ENCODE measurements at regions not wholly inside any gene's neighbourhood (a gene's known extent, or its start where the extent isn't known, plus 50 kb on each side); places are given as distances from the start of the nearest gene placed in this dataset.

- FAIRE-seq (no peak), DNase-seq (ENCODE audit: low spot score) (no peak)
These were observed 107.4 kb downstream of the TBX19 start for GRCh38 chr1:168387781-168388760.

GRCh38 chr1:168386949-168387586 lies 106.4 kb downstream of the TBX19 start:
- FAIRE-seq (no peak), DNase-seq (ENCODE audit: low spot score) (no peak)

- no peak for FAIRE-seq
- no peak for DNase-seq (ENCODE audit: low spot score)
These were observed 105.8 kb downstream of the TBX19 start for GRCh38 chr1:168386492-168386891.

GRCh38 chr1:168381850-168382249 lies 101.2 kb downstream of the TBX19 start:
- FAIRE-seq (no peak), DNase-seq (ENCODE audit: low spot score) (no peak)

- FAIRE-seq, result no peak
- DNase-seq (ENCODE audit: low spot score), result no peak
These were observed 100.3 kb downstream of the TBX19 start for GRCh38 chr1:168380945-168381344.

GRCh38 chr1:168379104-168379860 lies 98.6 kb downstream of the TBX19 start:
- peak; percentile 19 for DNase-seq (ENCODE audit: low spot score)
- FAIRE-seq, result no peak

- DNase-seq (ENCODE audit: low spot score), result no peak
- no peak for FAIRE-seq
These were observed 95.1 kb downstream of the TBX19 start for GRCh38 chr1:168375566-168376300.

- no peak for DNase-seq (ENCODE audit: low spot score)
- FAIRE-seq, result no peak
These were observed 93.9 kb downstream of the TBX19 start for GRCh38 chr1:168374566-168374965.

GRCh38 chr1:168373869-168374268 lies 93.2 kb downstream of the TBX19 start:
- no peak for FAIRE-seq
- DNase-seq (ENCODE audit: low spot score), result peak; percentile 48

GRCh38 chr1:168372861-168373371 lies 92.2 kb downstream of the TBX19 start:
- no peak for FAIRE-seq

GRCh38 chr1:168372307-168372706 lies 91.6 kb downstream of the TBX19 start:
- FAIRE-seq (no peak), DNase-seq (ENCODE audit: low spot score) (no peak)

More at GRCh38 chr1:168372861-168373371, 92.2 kb downstream of the TBX19 start:
- DNase-seq (ENCODE audit: low spot score), result no peak

GRCh38 chr1:168371477-168371876 lies 90.8 kb downstream of the TBX19 start:
- no peak for FAIRE-seq

GRCh38 chr1:168370586-168370985 lies 89.9 kb downstream of the TBX19 start:
- DNase-seq (ENCODE audit: low spot score), result no peak
- no peak for FAIRE-seq

More at GRCh38 chr1:168371477-168371876, 90.8 kb downstream of the TBX19 start:
- no peak for DNase-seq (ENCODE audit: low spot score)

- no peak for FAIRE-seq
- no peak for DNase-seq (ENCODE audit: low spot score)
These were observed 89.0 kb downstream of the TBX19 start for GRCh38 chr1:168369655-168370054.

- FAIRE-seq (no peak), DNase-seq (ENCODE audit: low spot score) (peak; percentile 14)
These were observed 87.5 kb downstream of the TBX19 start for GRCh38 chr1:168368131-168368530.

- FAIRE-seq (no peak), DNase-seq (ENCODE audit: low spot score) (no peak)
These were observed 85.2 kb downstream of the TBX19 start for GRCh38 chr1:168365719-168366479.
